ENCODE measurements at regions not wholly inside any gene's neighbourhood (a gene's known extent, or its start where the extent isn't known, plus 50 kb on each side); places are given as distances from the start of the nearest gene placed in this dataset.

GRCh38 chr13:104137416-104137815 lies 1071.2 kb upstream of the SLC10A2 start:
- in situ Hi-C loops (cut with MboI; ENCODE audit: low sequenced_read_pairs) = no loop called here

GRCh38 chr13:104132849-104133248 lies 1066.6 kb upstream of the SLC10A2 start:
- in situ Hi-C loops (cut with MboI; ENCODE audit: low sequenced_read_pairs) = no loop called here

GRCh38 chr13:104114101-104114500 lies 1047.9 kb upstream of the SLC10A2 start:
- in situ Hi-C loops (cut with MboI; ENCODE audit: low sequenced_read_pairs) = no loop called here

- in situ Hi-C loops (cut with MboI; ENCODE audit: low sequenced_read_pairs) = no loop called here
Measured at GRCh38 chr13:104111031-104111430, 1044.8 kb upstream of the SLC10A2 start.

- in situ Hi-C loops (cut with MboI; ENCODE audit: low sequenced_read_pairs) = no loop called here
Measured at GRCh38 chr13:104106705-104107393, 1040.6 kb upstream of the SLC10A2 start.

GRCh38 chr13:104105418-104106355 lies 1039.5 kb upstream of the SLC10A2 start:
- in situ Hi-C loops (cut with MboI; ENCODE audit: low sequenced_read_pairs) = no loop called here

GRCh38 chr13:104099750-104100149 lies 1033.5 kb upstream of the SLC10A2 start:
- in situ Hi-C loops (cut with MboI; ENCODE audit: low sequenced_read_pairs) = no loop called here

- in situ Hi-C loops (cut with MboI; ENCODE audit: low sequenced_read_pairs) = no loop called here
Measured at GRCh38 chr13:104098421-104098820, 1032.2 kb upstream of the SLC10A2 start.

- in situ Hi-C loops (cut with MboI; ENCODE audit: low sequenced_read_pairs) = no loop called here
Measured at GRCh38 chr13:104086759-104087158, 1020.5 kb upstream of the SLC10A2 start.

GRCh38 chr13:104086210-104086609 lies 1020.0 kb upstream of the SLC10A2 start:
- in situ Hi-C loops (cut with MboI; ENCODE audit: low sequenced_read_pairs) = no loop called here

GRCh38 chr13:104085611-104086010 lies 1019.4 kb upstream of the SLC10A2 start:
- in situ Hi-C loops (cut with MboI; ENCODE audit: low sequenced_read_pairs) = no loop called here

- in situ Hi-C loops (cut with MboI; ENCODE audit: low sequenced_read_pairs) = no loop called here
Measured at GRCh38 chr13:104074326-104074725, 1008.1 kb upstream of the SLC10A2 start.

- in situ Hi-C loops (cut with MboI; ENCODE audit: low sequenced_read_pairs) = no loop called here
Measured at GRCh38 chr13:104071806-104072205, 1005.6 kb upstream of the SLC10A2 start.

GRCh38 chr13:104065328-104065727 lies 999.1 kb upstream of the SLC10A2 start:
- in situ Hi-C loops (cut with MboI; ENCODE audit: low sequenced_read_pairs) = no loop called here

GRCh38 chr13:104057861-104058260 lies 991.6 kb upstream of the SLC10A2 start:
- in situ Hi-C loops (cut with MboI; ENCODE audit: low sequenced_read_pairs) = no loop called here

- in situ Hi-C loops (cut with MboI; ENCODE audit: low sequenced_read_pairs) = no loop called here
Measured at GRCh38 chr13:104045907-104046306, 979.7 kb upstream of the SLC10A2 start.

GRCh38 chr13:104043184-104043583 lies 977.0 kb upstream of the SLC10A2 start:
- in situ Hi-C loops (cut with MboI; ENCODE audit: low sequenced_read_pairs) = no loop called here

GRCh38 chr13:104034891-104035290 lies 968.7 kb upstream of the SLC10A2 start:
- in situ Hi-C loops (cut with MboI; ENCODE audit: low sequenced_read_pairs) = no loop called here

- in situ Hi-C loops (cut with MboI; ENCODE audit: low sequenced_read_pairs) = no loop called here
Measured at GRCh38 chr13:104025303-104025702, 959.1 kb upstream of the SLC10A2 start.

GRCh38 chr13:104024416-104025170 lies 958.4 kb upstream of the SLC10A2 start:
- in situ Hi-C loops (cut with MboI; ENCODE audit: low sequenced_read_pairs) = no loop called here

GRCh38 chr13:104021806-104022397 lies 955.7 kb upstream of the SLC10A2 start:
- in situ Hi-C loops (cut with MboI; ENCODE audit: low sequenced_read_pairs) = no loop called here

Data from HL-60/S4 (cell line).